Panc1 (cell line): ENCODE measurements at regions not wholly inside any gene's neighbourhood (a gene's known extent, or its start where the extent isn't known, plus 50 kb on each side); places are given as distances from the start of the nearest gene placed in this dataset.

Experiments
- POLR2AphosphoS5 ChIP-seq: IDR thresholded peaks from 2 replicates; pipeline ENCODE4 v1.6.1; 2012; ENCODE audit warnings: mild to moderate bottlenecking, low read depth, low read length, moderate library complexity
- TF ChIP-seq, protein P1 (sequence below): fragments of 450-650 bp; IDR thresholded peaks from 2 replicates; pipeline ENCODE4 v1.5.1; 2017; ENCODE audit warnings: mild to moderate bottlenecking

DNA sequence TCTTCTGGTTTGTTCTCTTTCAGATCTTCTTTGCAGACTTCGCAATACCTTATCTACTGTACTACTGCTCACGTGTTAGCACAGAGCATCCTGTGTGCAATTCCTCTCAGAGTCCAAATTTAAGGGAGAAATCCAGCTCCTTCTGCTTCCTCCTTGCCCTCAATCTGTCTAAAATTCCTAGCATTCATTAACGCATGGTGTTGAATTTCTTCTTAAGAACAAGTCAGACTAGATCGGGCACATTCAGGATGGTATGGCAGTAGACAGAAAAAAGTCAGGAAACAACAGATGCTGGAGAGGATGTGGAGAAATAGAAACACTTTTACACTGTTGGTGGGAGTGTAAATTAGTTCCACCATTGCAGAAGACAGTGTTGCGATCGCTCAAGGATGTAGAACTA, 206.1 kb upstream of the CDH7 start:
- TF ChIP-seq, protein P1, sequence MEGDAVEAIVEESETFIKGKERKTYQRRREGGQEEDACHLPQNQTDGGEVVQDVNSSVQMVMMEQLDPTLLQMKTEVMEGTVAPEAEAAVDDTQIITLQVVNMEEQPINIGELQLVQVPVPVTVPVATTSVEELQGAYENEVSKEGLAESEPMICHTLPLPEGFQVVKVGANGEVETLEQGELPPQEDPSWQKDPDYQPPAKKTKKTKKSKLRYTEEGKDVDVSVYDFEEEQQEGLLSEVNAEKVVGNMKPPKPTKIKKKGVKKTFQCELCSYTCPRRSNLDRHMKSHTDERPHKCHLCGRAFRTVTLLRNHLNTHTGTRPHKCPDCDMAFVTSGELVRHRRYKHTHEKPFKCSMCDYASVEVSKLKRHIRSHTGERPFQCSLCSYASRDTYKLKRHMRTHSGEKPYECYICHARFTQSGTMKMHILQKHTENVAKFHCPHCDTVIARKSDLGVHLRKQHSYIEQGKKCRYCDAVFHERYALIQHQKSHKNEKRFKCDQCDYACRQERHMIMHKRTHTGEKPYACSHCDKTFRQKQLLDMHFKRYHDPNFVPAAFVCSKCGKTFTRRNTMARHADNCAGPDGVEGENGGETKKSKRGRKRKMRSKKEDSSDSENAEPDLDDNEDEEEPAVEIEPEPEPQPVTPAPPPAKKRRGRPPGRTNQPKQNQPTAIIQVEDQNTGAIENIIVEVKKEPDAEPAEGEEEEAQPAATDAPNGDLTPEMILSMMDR = no peak
- TF ChIP-seq POLR2AphosphoS5 = no peak
